Activated naive CD8-positive, alpha-beta T cell treated with anti-CD3 and anti-CD28 coated beads, Interleukin-2, amount 50 U/mL, for 24 hours (primary cell): ENCODE measurements at regions not wholly inside any gene's neighbourhood (a gene's known extent, or its start where the extent isn't known, plus 50 kb on each side); places are given as distances from the start of the nearest gene placed in this dataset.

Experiments
- ATAC-seq: fragments of 150-1000 bp; cut with Tn5 transposase; one replicate; pipeline ENCODE4 v1.10.0; 2021
- DNase-seq: peaks from one replicate; pipeline ENCODE4 v3.0.0; 2021
- H3K27ac Mint-ChIP-seq: one replicate; pipeline ENCODE4 v1.8.0; 2021; ENCODE audit warnings: mild to moderate bottlenecking, mixed read lengths
- H3K27me3 Mint-ChIP-seq: one replicate; pipeline ENCODE4 v1.8.0; 2021; ENCODE audit warnings: mixed read lengths
- H3K36me3 Mint-ChIP-seq: one replicate; pipeline ENCODE4 v1.8.0; 2021; ENCODE audit warnings: low read depth, mixed read lengths
- H3K4me1 Mint-ChIP-seq: one replicate; pipeline ENCODE4 v1.8.0; 2021; ENCODE audit warnings: mixed read lengths
- H3K4me3 Mint-ChIP-seq: one replicate; pipeline ENCODE4 v1.8.0; 2021; ENCODE audit warnings: mild to moderate bottlenecking, moderate library complexity, mixed read lengths
- H3K9me3 Mint-ChIP-seq: one replicate; pipeline ENCODE4 v1.8.0; 2021; ENCODE audit warnings: mixed read lengths

DNA sequence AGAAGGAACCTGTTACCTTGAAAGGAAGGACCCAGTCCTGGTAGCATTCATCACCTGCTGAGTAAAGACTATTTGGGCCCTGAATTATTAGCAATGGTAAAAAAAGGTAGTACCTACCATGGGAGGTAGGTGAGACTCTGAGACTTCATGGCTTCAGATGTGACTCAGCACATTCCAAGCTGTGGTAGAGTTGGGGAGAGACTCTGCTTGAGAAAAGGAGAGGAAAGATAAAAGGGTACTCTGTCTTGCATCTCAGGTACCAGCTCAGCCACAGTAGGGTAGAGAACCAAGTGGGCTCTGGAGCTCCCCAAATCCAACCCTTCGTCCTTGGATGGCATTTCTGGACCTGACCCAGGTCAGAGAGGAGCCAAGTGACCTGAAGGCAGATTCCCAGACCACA, 430.4 kb downstream of the TBL1XR1 start:
- no peak for DNase-seq
- no peak overlapping the region for H3K27ac Mint-ChIP-seq
- H3K4me3 Mint-ChIP-seq = no peak overlapping the region
- H3K27me3 Mint-ChIP-seq = no peaks in the 10 kb centered on the region
- H3K9me3 Mint-ChIP-seq = peaks cover 9% of the 10 kb centered on the region
- no peaks in the 10 kb centered on the region for H3K4me1 Mint-ChIP-seq
- ATAC-seq = no peak
- H3K36me3 Mint-ChIP-seq = no peaks in the 10 kb centered on the region

DNA sequence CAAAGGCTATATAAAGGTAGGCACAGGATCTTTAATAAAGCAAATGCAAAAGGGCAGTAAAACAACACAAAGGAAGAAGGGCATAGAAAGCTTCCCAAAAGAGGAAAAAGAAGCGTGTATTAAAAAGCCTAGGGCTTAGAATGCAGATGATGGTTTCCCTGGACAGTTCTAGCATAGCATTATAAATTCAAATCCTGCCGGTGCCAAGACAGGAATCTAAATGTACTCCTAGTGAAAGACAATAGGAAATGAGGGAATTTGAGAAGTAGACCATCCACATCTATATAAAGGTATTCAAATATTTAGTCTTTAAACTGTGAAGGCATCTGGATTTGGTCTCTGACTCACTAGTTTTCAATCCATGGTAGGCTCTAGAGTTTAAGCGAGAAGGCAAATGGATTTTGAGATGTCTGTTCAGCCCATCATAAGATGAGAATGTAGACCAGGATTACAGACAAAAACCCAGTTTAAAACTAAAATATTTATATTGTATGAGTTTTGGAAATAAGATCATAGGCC, 431.8 kb downstream of the TBL1XR1 start:
- H3K27ac Mint-ChIP-seq = no peak overlapping the region
- no peaks in the 10 kb centered on the region for H3K4me1 Mint-ChIP-seq
- H3K27me3 Mint-ChIP-seq = no peaks in the 10 kb centered on the region
- no peaks in the 10 kb centered on the region for H3K36me3 Mint-ChIP-seq
- ATAC-seq = no peak
- H3K9me3 Mint-ChIP-seq = peaks cover 9% of the 10 kb centered on the region
- no peak overlapping the region for H3K4me3 Mint-ChIP-seq
- no peak for DNase-seq

- ATAC-seq = no peak
- Mint-ChIP-seq H3K4me3 (no peak overlapping the region), H3K4me1 (no peaks in the 10 kb centered on the region)
Observed at GRCh38 chr3:176759815-176760506, 437.3 kb downstream of the TBL1XR1 start.

DNA sequence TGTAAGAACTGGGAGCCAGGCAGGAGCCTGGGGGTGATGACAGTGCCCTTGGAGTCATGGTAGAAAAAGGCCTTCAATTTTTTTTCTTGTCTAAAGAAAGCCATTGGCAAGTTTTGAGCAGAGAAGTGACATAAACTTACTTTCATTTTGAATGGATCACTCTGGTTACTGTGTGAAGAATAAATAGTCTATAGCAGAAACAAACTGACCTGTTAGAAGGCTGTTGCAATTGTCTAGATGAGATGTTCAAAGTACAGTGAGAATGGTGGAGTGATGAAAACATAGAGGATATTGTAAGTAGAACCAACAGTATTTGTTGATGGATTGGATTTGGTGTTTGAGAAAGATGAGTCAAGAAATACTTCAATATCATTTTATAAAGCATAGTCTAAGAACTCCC, 439.9 kb downstream of the TBL1XR1 start:
- H3K27ac Mint-ChIP-seq = no peak overlapping the region
- H3K4me1 Mint-ChIP-seq = no peaks in the 10 kb centered on the region
- no peaks in the 10 kb centered on the region for H3K9me3 Mint-ChIP-seq
- H3K27me3 Mint-ChIP-seq = peaks cover 4% of the 10 kb centered on the region
- no peak overlapping the region for H3K4me3 Mint-ChIP-seq
- DNase-seq (no peak), ATAC-seq (no peak)
- no peaks in the 10 kb centered on the region for H3K36me3 Mint-ChIP-seq

More at GRCh38 chr3:176759815-176760506, 437.3 kb downstream of the TBL1XR1 start:
- Mint-ChIP-seq H3K9me3 (no peaks in the 10 kb centered on the region), H3K27ac (no peak overlapping the region), H3K27me3 (peaks cover 4% of the 10 kb centered on the region), H3K36me3 (no peaks in the 10 kb centered on the region)
- DNase-seq = no peak

DNA sequence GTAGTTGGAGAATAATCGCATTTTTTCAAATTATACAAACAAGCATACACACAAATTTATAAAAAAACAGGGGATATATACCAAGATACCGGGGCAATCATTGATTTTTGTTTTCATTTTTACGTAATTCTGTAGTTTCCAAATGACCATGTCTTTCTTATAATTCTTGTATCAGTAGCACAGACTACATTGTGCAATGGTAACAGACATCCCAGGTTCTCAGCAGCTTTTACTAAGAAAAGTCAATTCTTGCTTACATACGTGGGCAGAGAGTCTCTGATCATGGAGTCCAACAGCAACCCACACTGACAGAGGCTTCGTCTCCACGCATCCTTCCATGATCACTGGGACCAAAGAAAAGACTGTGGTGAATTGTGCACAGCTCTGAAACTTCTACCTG, 441.3 kb downstream of the TBL1XR1 start:
- no peak overlapping the region for H3K27ac Mint-ChIP-seq
- H3K36me3 Mint-ChIP-seq = no peaks in the 10 kb centered on the region
- DNase-seq = no peak
- H3K4me1 Mint-ChIP-seq = no peaks in the 10 kb centered on the region
- ATAC-seq = no peak
- H3K27me3 Mint-ChIP-seq = peaks cover 4% of the 10 kb centered on the region
- H3K9me3 Mint-ChIP-seq = no peaks in the 10 kb centered on the region
- no peak overlapping the region for H3K4me3 Mint-ChIP-seq

DNA sequence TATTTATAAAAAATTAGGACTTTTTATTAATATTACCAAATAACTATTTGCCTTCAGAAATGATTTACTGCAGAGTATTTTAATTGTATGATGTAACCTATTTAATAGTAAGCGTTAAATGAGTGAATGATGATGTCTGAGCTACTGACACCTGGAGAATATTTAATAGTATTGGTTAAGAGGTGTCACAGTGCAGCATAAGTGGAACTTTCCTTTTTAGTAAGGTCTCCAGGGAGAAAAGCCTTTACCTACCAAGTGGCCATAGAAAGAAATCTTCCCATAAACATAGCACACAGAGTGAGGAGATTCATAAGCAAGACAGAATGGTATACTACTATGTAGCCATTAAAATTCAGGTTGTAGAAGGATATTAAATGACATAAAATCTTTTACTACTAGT, 441.7 kb downstream of the TBL1XR1 start:
- H3K27me3 Mint-ChIP-seq = peaks cover 4% of the 10 kb centered on the region
- no peak for DNase-seq
- no peak overlapping the region for H3K4me3 Mint-ChIP-seq
- H3K36me3 Mint-ChIP-seq = no peaks in the 10 kb centered on the region
- H3K27ac Mint-ChIP-seq = no peak overlapping the region
- no peak for ATAC-seq
- no peaks in the 10 kb centered on the region for H3K4me1 Mint-ChIP-seq
- no peaks in the 10 kb centered on the region for H3K9me3 Mint-ChIP-seq

- DNase-seq (no peak), ATAC-seq (no peak)
- H3K27me3 Mint-ChIP-seq = no peaks in the 10 kb centered on the region
- H3K27ac Mint-ChIP-seq = no peak overlapping the region
- no peaks in the 10 kb centered on the region for H3K36me3 Mint-ChIP-seq
- H3K4me3 Mint-ChIP-seq = no peak overlapping the region
- H3K4me1 Mint-ChIP-seq = no peaks in the 10 kb centered on the region
- no peaks in the 10 kb centered on the region for H3K9me3 Mint-ChIP-seq
Observed at GRCh38 chr3:176741664-176742047, 455.6 kb downstream of the TBL1XR1 start.

DNA sequence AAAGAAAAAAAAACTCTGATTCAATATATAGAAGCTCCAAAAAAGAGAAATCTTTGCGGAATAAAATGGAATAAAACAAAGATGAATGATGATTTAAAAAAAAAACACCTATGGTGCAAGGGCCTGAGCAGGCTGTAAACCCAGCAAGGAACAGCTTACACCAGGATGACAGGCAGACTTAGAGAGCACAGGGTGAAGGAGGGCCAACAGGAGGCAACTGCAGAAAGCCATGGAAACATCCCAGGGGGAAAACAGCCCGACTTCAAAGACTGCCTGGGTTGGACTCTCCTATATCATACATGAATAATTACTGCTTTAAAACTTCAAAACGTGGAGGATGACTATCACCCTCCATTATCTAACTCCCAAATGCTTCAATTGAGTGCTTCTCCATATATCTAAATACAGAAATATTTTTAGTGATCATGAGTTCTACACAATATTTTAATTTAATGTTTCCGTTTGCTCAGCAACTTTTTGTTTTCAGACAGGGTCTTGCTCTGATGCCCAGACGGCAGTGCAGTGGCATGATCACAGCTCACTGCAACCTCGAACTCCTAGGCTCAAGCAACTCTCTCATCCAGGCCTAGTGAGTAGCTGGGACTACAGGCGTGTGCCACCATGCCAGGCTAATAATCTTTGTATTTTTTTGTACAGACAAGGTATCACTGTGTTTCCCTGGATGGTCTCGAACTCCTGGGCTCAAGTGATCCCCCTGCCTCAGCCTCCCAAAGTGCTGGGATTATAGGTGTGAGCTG, 456.2 kb downstream of the TBL1XR1 start:
- no peak overlapping the region for H3K27ac Mint-ChIP-seq
- H3K9me3 Mint-ChIP-seq = no peaks in the 10 kb centered on the region
- no peak for DNase-seq
- H3K36me3 Mint-ChIP-seq = no peaks in the 10 kb centered on the region
- no peak for ATAC-seq
- no peaks in the 10 kb centered on the region for H3K27me3 Mint-ChIP-seq
- no peak overlapping the region for H3K4me3 Mint-ChIP-seq
- H3K4me1 Mint-ChIP-seq = no peaks in the 10 kb centered on the region

- no peak overlapping the region for H3K4me3 Mint-ChIP-seq
- H3K27me3 Mint-ChIP-seq = no peaks in the 10 kb centered on the region
- ATAC-seq = no peak
- H3K4me1 Mint-ChIP-seq = no peaks in the 10 kb centered on the region
- DNase-seq = no peak
- H3K9me3 Mint-ChIP-seq = peaks cover 4% of the 10 kb centered on the region
- H3K36me3 Mint-ChIP-seq = no peaks in the 10 kb centered on the region
- H3K27ac Mint-ChIP-seq = no peak overlapping the region
Observed at GRCh38 chr3:176739159-176739558, 458.1 kb downstream of the TBL1XR1 start.

- ATAC-seq (no peak), DNase-seq (no peak)
- Mint-ChIP-seq H3K27me3 (no peaks in the 10 kb centered on the region), H3K4me3 (no peak overlapping the region), H3K4me1 (no peaks in the 10 kb centered on the region), H3K36me3 (no peaks in the 10 kb centered on the region), H3K9me3 (peaks cover 4% of the 10 kb centered on the region), H3K27ac (no peak overlapping the region)
Observed at GRCh38 chr3:176737480-176738110, 459.7 kb downstream of the TBL1XR1 start.

DNA sequence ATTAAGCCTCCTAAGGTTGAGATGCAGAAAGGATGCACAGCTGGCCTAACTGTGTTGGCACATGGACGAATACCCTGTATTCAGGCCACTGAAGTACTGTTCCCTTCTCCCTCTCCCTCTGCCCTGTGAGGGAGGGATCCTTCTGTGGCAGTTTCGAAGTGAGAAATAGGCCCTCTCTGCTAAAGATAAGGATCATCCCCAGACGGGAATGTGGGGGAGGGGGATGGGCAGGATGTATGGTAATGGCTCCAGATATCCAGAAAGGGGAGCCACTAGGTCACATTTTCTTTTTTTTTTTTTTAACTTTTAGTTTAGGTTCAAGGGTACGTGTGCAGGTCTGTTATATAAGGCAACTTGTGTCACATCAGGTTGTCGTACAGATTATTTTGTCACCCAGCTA, 463.1 kb downstream of the TBL1XR1 start:
- H3K4me3 Mint-ChIP-seq = no peak overlapping the region
- no peaks in the 10 kb centered on the region for H3K27me3 Mint-ChIP-seq
- H3K9me3 Mint-ChIP-seq = peaks cover 4% of the 10 kb centered on the region
- no peaks in the 10 kb centered on the region for H3K4me1 Mint-ChIP-seq
- H3K27ac Mint-ChIP-seq = no peak overlapping the region
- no peaks in the 10 kb centered on the region for H3K36me3 Mint-ChIP-seq
- no peak for DNase-seq
- ATAC-seq = no peak

DNA sequence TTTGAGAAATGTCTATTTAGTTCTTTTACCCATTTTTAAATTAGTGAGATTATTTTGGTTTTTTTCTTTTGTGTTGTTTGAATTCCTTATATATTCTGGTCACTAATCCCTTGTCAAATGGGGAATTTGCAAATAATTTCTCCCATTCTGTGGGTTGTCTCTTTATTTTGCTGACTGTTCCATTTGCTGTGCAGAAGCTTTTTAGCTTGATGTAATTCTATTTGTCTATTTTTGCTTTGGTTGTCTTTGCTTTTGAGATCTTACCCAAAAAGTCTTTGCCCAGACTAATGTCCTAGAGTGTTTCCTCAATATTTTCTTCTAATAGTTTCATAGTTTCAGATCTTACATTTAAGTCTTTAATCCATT, 472.9 kb downstream of the TBL1XR1 start:
- H3K36me3 Mint-ChIP-seq = no peaks in the 10 kb centered on the region
- no peaks in the 10 kb centered on the region for H3K4me1 Mint-ChIP-seq
- H3K4me3 Mint-ChIP-seq = no peak overlapping the region
- ATAC-seq (no peak), DNase-seq (no peak)
- no peak overlapping the region for H3K27ac Mint-ChIP-seq
- H3K9me3 Mint-ChIP-seq = peaks cover 4% of the 10 kb centered on the region
- no peaks in the 10 kb centered on the region for H3K27me3 Mint-ChIP-seq

GRCh38 chr3:176723758-176724393, 473.4 kb downstream of the TBL1XR1 start:
- H3K9me3 Mint-ChIP-seq = peaks cover 4% of the 10 kb centered on the region
- ATAC-seq (no peak), DNase-seq (no peak)
- no peaks in the 10 kb centered on the region for H3K36me3 Mint-ChIP-seq
- no peaks in the 10 kb centered on the region for H3K27me3 Mint-ChIP-seq
- no peaks in the 10 kb centered on the region for H3K4me1 Mint-ChIP-seq
- no peak overlapping the region for H3K27ac Mint-ChIP-seq
- no peak overlapping the region for H3K4me3 Mint-ChIP-seq

GRCh38 chr3:176714034-176714433, 483.2 kb downstream of the TBL1XR1 start:
- DNase-seq (no peak), ATAC-seq (no peak)
- Mint-ChIP-seq H3K4me1 (no peaks in the 10 kb centered on the region), H3K27me3 (no peaks in the 10 kb centered on the region), H3K36me3 (no peaks in the 10 kb centered on the region), H3K4me3 (no peak overlapping the region), H3K27ac (no peak overlapping the region), H3K9me3 (no peaks in the 10 kb centered on the region)

- DNase-seq (no peak), ATAC-seq (no peak)
- H3K4me3 Mint-ChIP-seq = no peak overlapping the region
- no peaks in the 10 kb centered on the region for H3K27me3 Mint-ChIP-seq
- no peaks in the 10 kb centered on the region for H3K36me3 Mint-ChIP-seq
- peaks cover 4% of the 10 kb centered on the region for H3K9me3 Mint-ChIP-seq
- H3K27ac Mint-ChIP-seq = no peak overlapping the region
- H3K4me1 Mint-ChIP-seq = no peaks in the 10 kb centered on the region
Observed at GRCh38 chr3:176712191-176712590, 485.1 kb downstream of the TBL1XR1 start.
